ENCODE measurements at regions not wholly inside any gene's neighbourhood (a gene's known extent, or its start where the extent isn't known, plus 50 kb on each side); places are given as distances from the start of the nearest gene placed in this dataset.
"Not testable (repeated sequence)": the region's sequence is repeated elsewhere in the genome, so short reads cannot be mapped to it uniquely, and the experiment has no call there.

GRCh38 chr13:65505941-65506340 is 1724.2 kb downstream of the PCDH9 start:
- H3K4me3 ChIP-seq (ENCODE audit: low read depth, low read length), result no peak overlapping the region
- in situ Hi-C loops (cut with HindIII; ENCODE audit: low sequenced_read_pairs), result no loop called here
- no peak for TF ChIP-seq CTCF (IDR thresholded peaks at IDR 0.05; ENCODE audit: low read depth, low read length, missing control alignments)
- no peak for DNase-seq (ENCODE audit: low read depth)

GRCh38 chr13:65504213-65504612 is 1725.9 kb downstream of the PCDH9 start:
- no peak for DNase-seq (ENCODE audit: low read depth)
- H3K4me3 ChIP-seq (ENCODE audit: low read depth, low read length), result no peak overlapping the region
- no peak for TF ChIP-seq CTCF (IDR thresholded peaks at IDR 0.05; ENCODE audit: low read depth, low read length, missing control alignments)
- in situ Hi-C loops (cut with HindIII; ENCODE audit: low sequenced_read_pairs), result no loop called here

- in situ Hi-C loops (cut with HindIII; ENCODE audit: low sequenced_read_pairs), result no loop called here
- TF ChIP-seq CTCF (IDR thresholded peaks at IDR 0.05; ENCODE audit: low read depth, low read length, missing control alignments), result no peak
- no peak for DNase-seq (ENCODE audit: low read depth)
- H3K4me3 ChIP-seq (ENCODE audit: low read depth, low read length), result no peak overlapping the region
These were observed 1729.7 kb downstream of the PCDH9 start for GRCh38 chr13:65500481-65500880.

GRCh38 chr13:65499256-65499655 is 1730.9 kb downstream of the PCDH9 start:
- in situ Hi-C loops (cut with HindIII; ENCODE audit: low sequenced_read_pairs), result no loop called here

GRCh38 chr13:65497265-65497664 is 1732.9 kb downstream of the PCDH9 start:
- TF ChIP-seq CTCF (IDR thresholded peaks at IDR 0.05; ENCODE audit: low read depth, low read length, missing control alignments), result no peak
- no peak overlapping the region for H3K4me3 ChIP-seq (ENCODE audit: low read depth, low read length)
- in situ Hi-C loops (cut with HindIII; ENCODE audit: low sequenced_read_pairs), result no loop called here
- DNase-seq (ENCODE audit: low read depth), result peak; percentile 27

More at GRCh38 chr13:65499256-65499655, 1730.9 kb downstream of the PCDH9 start:
- DNase-seq (ENCODE audit: low read depth), result no peak
- TF ChIP-seq CTCF (IDR thresholded peaks at IDR 0.05; ENCODE audit: low read depth, low read length, missing control alignments), result no peak
- H3K4me3 ChIP-seq (ENCODE audit: low read depth, low read length), result no peak overlapping the region

GRCh38 chr13:65490725-65491124 is 1739.4 kb downstream of the PCDH9 start:
- DNase-seq (ENCODE audit: low read depth); in situ Hi-C loops (cut with HindIII; ENCODE audit: low sequenced_read_pairs); H3K4me3 ChIP-seq (ENCODE audit: low read depth, low read length): not testable (repeated sequence)

GRCh38 chr13:65488606-65489005 is 1741.5 kb downstream of the PCDH9 start:
- no peak for DNase-seq (ENCODE audit: low read depth)
- TF ChIP-seq CTCF (IDR thresholded peaks at IDR 0.05; ENCODE audit: low read depth, low read length, missing control alignments), result no peak
- H3K4me3 ChIP-seq (ENCODE audit: low read depth, low read length), result no peak overlapping the region
- in situ Hi-C loops (cut with HindIII; ENCODE audit: low sequenced_read_pairs), result no loop called here
